ENCODE measurements at regions not wholly inside any gene's neighbourhood (a gene's known extent, or its start where the extent isn't known, plus 50 kb on each side); places are given as distances from the start of the nearest gene placed in this dataset.
A peak's percentile ranks its signal among the peaks of the same experiment; 100 is the strongest.
"Not testable (repeated sequence)": the region's sequence is repeated elsewhere in the genome, so short reads cannot be mapped to it uniquely, and the experiment has no call there.

DNA sequence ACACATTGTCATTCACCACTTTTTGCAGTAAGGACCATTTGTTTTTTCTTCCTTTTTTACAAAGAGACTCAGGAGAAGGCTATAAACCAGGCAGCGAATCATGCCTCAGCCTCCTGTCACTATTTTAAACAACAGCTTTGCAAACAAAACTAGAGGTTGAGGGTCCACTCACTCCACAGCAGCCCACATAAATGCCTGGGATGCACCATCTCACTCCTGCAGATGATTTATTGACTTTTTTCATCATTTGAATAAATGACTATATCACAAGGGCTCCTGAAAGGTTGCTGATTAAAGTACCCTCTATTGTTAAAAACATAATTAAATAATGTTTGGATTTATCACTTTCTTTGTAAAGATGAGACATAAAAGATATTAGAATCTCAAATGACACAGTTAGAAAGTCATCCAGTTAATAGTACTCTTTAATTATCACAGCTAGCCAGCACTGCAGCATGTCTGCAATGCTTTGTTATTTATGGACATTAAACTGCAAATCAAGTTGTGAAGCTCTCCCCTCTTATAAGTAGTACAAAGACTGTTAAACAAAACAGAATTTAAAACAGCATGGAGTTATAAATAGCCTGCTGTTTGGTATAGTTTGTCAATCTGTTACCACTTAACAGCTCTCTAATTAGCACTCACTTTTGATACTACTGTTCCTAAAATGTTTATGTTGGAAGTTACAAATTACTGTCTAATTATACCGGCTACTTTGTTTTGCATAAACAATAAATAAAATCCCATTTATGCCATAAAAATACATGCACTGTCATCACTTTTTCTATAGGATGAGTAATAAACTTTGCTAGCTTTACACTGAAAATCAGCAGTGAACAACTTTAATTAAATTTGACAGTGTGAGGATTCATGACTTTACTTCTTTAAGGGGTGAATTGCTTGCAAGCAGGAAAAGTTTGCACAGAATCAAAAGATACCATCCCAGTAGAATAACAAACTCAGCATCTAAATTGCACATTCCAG, 853.2 kb downstream of the UQCRFS1 start:
- no peak for DNase-seq (ENCODE audit: low spot score)

DNA sequence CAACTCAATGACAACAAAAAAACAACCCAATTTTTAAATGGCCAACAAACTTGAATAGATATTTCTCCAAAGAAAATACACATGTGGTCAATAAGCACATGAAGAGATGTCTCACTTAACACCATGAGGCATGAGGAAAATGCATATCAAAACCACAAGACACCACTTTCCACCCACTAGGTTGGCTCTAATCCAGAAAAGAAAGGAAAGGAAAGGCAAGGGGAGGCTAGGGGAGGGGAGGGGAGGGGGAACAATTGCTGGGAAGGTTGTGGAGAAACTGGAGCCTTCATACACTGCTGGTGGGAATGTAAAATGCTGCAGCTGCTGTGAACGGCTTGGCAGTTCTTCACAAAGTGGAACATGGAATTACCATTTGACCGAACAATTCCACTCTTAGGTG, 854.3 kb downstream of the UQCRFS1 start:
- no peak for DNase-seq (ENCODE audit: low spot score)

GRCh38 chr19:28351761-28352160, 861.2 kb downstream of the UQCRFS1 start:
- DNase-seq (ENCODE audit: low spot score), result peak; percentile 77

GRCh38 chr19:28351321-28351720, 861.6 kb downstream of the UQCRFS1 start:
- not testable (repeated sequence) for DNase-seq (ENCODE audit: low spot score)

GRCh38 chr19:28350673-28351072, 862.3 kb downstream of the UQCRFS1 start:
- DNase-seq (ENCODE audit: low spot score), result no peak

- DNase-seq (ENCODE audit: low spot score), result no peak
Measured at GRCh38 chr19:28350037-28350436, 862.9 kb downstream of the UQCRFS1 start.

DNA sequence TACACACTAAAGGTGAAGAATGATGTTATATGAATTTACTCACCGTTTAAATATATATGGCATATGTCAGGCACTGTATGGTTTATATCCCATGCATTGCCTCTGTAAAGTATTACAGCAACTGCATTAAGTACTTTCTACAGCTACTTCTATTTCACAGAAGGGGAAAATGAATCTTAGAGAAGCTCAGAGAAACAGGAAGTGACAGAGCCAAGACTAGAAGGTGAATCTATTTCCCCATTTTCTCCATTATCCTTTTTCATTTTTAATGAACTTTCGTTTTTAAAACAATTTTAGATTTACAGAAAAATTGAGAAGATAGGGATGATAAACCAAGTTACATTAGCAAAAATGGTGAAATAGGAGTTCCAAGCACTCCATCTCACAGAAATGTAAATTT, 863.3 kb downstream of the UQCRFS1 start:
- DNase-seq (ENCODE audit: low spot score), result no peak

- peak; percentile 23 for DNase-seq (ENCODE audit: low spot score)
Measured at GRCh38 chr19:28345811-28346210, 867.1 kb downstream of the UQCRFS1 start.

DNA sequence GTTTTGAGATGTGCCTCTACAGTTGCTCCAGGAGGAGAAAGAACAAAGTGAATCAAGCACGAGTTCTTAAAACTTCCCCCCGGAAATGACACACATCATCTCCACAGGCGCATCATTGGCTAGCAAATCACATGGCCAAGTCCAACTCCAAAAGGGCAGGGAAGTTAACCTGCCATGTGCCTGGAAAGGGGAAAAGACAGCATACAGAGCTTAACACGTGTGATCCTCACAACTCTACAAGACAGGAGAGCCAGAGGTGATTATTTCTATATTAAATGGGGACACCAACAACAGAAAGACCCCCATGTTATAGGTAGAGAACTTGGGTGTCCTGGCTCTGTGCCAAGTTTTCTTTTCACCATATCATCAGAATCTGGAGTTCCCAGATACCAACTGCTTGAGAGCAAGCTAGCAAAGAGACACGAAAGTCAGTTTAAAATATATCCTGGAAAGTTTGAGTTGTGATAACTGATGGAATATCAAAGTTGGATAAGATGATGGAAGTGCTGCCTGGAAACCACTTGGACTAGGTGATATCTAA, 871.1 kb downstream of the UQCRFS1 start:
- no peak for DNase-seq (ENCODE audit: low spot score)

DNA sequence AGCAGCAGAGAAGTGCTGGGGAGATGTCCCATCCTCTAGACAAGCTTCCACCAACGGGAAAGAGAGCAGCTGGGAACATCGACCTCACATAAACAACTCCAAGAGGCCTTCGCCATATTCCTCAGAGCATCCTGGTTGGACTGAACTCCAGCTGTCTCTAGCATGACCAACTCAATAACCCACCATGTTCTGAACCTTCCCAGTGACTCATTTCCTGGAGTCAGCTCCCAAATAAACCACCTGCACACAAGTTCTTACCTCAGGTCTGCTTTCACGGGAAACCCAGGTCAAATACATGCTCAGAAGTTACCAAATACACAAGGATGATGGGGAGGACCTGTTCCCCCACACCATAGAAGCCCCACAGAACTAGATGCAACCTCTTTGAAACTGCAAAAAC, 878.5 kb downstream of the UQCRFS1 start:
- no peak for DNase-seq (ENCODE audit: low spot score)

DNA sequence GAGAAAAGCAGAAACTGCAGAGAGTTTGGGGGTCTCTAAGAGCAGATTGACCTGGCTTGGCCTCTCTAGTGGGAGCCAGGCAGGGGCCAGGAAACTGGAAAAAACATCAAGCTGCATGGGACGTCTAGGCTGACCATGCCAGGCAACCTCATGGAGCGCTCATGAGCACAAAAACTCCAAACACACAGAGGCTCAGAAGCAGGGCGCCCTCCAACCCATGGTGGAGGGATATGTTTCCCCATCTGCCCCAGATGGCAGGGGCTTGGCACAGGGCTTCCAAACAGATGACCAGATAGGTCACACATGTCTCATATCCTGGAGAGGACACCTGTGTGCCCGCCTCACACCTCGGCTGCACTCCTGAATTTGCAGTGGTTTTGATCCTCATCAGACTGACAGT, 879.0 kb downstream of the UQCRFS1 start:
- DNase-seq (ENCODE audit: low spot score), result no peak

GRCh38 chr19:28332886-28333285, 880.1 kb downstream of the UQCRFS1 start:
- DNase-seq (ENCODE audit: low spot score), result no peak

- no peak for DNase-seq (ENCODE audit: low spot score)
Measured at GRCh38 chr19:28332351-28332750, 880.6 kb downstream of the UQCRFS1 start.

- DNase-seq (ENCODE audit: low spot score), result no peak
Measured at GRCh38 chr19:28331596-28331995, 881.4 kb downstream of the UQCRFS1 start.

GRCh38 chr19:28330831-28331230, 882.1 kb downstream of the UQCRFS1 start:
- no peak for DNase-seq (ENCODE audit: low spot score)

DNA sequence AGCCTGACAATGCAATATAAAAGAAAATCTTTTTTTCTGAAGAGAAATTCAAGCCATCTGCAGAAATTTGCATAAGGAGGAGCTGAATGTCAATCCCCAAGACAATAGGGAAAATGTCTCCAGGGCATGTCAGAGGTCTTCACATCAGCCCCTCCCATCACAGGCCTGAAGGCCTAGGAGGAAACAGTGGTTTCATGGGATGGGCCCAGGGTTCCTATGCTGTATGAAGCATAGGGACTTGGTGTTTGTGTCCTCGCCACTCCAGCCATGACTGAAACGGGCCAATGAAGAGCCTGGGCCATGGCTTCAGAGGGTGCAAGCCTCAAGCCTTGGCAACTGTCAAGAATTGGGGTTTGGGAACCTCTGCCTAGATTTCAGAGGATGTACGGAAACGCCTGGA, 883.5 kb downstream of the UQCRFS1 start:
- no peak for DNase-seq (ENCODE audit: low spot score)

DNA sequence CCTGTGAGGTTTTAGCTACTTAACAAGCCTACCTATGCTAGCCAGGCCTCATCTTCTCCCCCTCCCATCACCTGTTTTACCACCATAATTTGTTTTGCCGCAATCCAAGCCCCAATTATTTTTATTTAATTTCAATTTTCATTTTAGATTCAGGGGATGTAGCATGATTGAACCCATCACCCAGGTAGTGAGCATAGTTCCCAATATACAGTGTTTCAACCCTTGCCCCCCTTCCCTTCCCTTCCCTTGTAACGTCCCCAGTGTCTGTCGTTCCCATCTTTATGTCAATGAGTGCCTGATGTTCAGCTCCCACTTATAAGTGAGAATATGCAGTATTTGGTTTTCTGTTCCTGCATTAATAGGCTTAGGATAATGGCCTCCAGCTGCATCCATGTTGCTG, 885.0 kb downstream of the UQCRFS1 start:
- DNase-seq (ENCODE audit: low spot score), result no peak

- DNase-seq (ENCODE audit: low spot score), result no peak
Measured at GRCh38 chr19:28326746-28327145, 886.2 kb downstream of the UQCRFS1 start.

DNA sequence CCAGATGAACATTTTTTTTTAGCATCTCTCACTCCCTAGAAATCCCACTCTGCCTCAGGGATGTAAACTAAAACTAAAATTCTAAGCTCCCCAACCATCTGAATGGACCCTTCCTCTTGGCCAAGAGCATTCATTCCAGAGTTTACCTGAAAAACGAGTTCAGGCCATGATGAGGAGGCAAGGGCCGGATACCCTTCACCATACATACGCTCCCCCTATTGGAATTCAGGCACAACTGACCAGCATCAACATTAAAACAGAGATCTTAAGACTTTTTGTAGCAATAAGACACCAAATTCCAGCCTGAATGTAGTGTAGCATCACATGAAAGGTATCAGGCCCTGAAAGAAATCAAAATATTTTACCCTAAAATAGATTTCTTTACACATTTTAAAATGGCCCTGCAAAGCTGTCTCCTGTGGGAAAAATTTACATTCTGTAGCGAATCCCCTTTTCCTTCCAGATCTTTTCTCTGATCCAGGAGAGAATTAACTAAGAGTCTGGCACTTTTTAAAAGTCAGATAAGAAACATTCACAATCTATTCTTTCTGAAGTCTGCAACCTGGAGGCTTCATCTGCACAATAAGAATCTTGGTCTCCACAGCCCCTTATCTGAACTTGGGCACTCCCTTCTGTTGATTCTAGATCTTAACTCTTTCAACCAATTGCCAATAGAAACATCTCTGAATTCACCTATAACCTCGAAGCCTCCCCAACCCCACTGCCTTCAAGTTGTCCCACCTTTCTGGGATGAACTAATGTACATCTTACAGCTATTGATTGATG, 888.5 kb downstream of the UQCRFS1 start:
- DNase-seq (ENCODE audit: low spot score), result no peak

GRCh38 chr19:28322945-28323344, 890.0 kb downstream of the UQCRFS1 start:
- no peak for DNase-seq (ENCODE audit: low spot score)

GRCh38 chr19:28322491-28322890, 890.5 kb downstream of the UQCRFS1 start:
- no peak for DNase-seq (ENCODE audit: low spot score)

- DNase-seq (ENCODE audit: low spot score), result no peak
Measured at GRCh38 chr19:28319918-28320317, 893.0 kb downstream of the UQCRFS1 start.

DNA sequence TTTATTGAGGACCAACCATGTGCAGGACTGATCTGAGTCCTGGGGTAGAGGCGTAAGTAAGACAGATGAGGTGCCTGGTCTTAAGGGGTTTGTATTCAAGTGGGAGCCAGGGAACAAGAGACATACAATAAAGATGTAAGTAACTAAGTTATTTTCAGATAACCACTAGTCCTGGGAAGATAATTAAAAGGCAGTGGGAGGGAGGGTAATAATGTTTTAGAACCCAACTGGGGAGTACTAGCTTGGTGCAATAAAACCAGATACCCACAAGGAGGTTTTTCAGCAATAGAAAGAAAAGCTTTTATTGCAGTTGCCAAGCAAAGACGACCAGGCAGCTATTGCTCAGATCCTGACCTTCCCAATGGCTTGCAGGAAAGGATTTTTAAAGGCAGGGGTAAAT, 893.7 kb downstream of the UQCRFS1 start:
- DNase-seq (ENCODE audit: low spot score), result no peak
